ENCODE measurements at regions not wholly inside any gene's neighbourhood (a gene's known extent, or its start where the extent isn't known, plus 50 kb on each side); places are given as distances from the start of the nearest gene placed in this dataset.

DNA sequence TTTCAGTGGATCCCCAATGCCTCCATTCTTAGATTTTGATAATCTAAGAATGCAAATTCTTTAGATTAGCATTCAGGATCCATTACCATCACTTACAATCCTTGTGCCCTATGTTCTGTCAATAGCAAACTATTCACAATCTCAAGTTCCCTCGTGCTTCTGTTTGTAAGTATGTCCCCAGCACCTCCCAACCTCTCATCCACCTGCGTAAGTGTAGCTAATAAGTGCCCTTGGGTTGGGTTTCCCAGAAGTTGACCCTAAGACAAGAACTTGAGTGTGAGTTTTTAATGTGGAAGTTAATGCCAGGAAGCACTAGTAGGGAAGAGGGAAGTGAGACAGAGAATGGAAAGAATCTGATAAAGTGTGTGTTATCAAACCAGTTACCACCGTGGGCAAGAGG is 72.6 kb upstream of the PAK5 start:
- no peaks in the 10 kb centered on the region for H3K4me1 Mint-ChIP-seq (ENCODE audit: low read depth)

DNA sequence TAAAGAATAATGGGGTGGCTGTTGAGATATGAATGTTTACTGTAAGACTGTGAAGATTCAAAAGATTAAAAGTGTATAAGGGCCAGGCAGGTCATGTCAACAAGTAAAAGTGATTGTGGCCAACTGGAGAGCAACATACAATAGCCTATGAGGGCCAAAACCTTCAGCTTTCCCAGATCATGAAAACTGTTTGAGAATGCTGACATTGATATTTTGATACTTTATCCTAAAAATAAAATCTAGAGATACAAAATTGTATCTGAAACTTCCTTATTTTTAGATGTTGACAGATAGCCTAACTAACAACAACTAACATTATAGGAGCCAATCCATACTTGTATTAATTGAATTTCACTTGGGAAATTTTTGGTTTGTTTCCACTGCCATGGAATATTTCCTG is 70.3 kb upstream of the PAK5 start:
- Mint-ChIP-seq H3K27ac (no peak overlapping the region), H3K4me3 (no peak overlapping the region), H3K9me3 (no peaks in the 10 kb centered on the region), H3K27me3 (ENCODE audit: low read depth) (no peaks in the 10 kb centered on the region), H3K36me3 (ENCODE audit: low read depth) (no peaks in the 10 kb centered on the region), H3K4me1 (ENCODE audit: low read depth) (no peaks in the 10 kb centered on the region)
- no peak for DNase-seq (ENCODE audit: low spot score)

More for the DNA sequence above, 72.6 kb upstream of the PAK5 start:
- Mint-ChIP-seq H3K27ac (no peak overlapping the region), H3K36me3 (ENCODE audit: low read depth) (no peaks in the 10 kb centered on the region), H3K9me3 (no peaks in the 10 kb centered on the region), H3K27me3 (ENCODE audit: low read depth) (no peaks in the 10 kb centered on the region), H3K4me3 (no peak overlapping the region)
- no peak for DNase-seq (ENCODE audit: low spot score)

DNA sequence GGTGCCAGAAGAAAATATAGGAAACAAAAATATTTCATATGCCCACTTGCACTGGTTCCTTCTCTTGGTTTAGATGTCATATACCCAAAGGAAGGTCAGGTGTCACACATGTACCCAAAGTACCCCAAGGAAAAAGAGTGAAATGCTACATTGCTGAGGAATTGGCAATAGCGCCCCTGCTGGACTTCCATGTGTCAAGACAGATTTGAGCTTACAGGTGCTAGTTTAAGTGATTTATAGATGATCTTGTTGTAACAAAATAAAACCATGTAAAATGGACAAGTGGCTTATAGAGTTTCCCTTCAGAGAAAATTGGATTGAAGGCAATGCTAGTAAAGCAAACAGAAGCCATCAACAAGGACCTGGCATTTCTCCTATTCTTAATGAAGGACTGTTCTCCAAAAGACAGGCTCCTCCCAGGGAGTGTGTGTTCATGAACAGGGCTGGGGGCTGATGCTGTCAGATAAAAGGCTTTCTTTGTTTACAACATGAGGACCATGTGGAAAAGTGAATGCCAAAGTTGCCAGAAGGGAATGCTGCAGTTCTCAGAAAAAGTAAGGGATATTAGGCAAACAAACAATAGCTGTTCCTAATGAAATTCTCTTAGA is 64.3 kb upstream of the PAK5 start:
- no peak overlapping the region for H3K27ac Mint-ChIP-seq
- no peak for DNase-seq (ENCODE audit: low spot score)
- H3K4me3 Mint-ChIP-seq, result no peak overlapping the region
- no peaks in the 10 kb centered on the region for H3K27me3 Mint-ChIP-seq (ENCODE audit: low read depth)
- H3K4me1 Mint-ChIP-seq (ENCODE audit: low read depth), result no peaks in the 10 kb centered on the region
- no peaks in the 10 kb centered on the region for H3K36me3 Mint-ChIP-seq (ENCODE audit: low read depth)
- no peaks in the 10 kb centered on the region for H3K9me3 Mint-ChIP-seq

DNA sequence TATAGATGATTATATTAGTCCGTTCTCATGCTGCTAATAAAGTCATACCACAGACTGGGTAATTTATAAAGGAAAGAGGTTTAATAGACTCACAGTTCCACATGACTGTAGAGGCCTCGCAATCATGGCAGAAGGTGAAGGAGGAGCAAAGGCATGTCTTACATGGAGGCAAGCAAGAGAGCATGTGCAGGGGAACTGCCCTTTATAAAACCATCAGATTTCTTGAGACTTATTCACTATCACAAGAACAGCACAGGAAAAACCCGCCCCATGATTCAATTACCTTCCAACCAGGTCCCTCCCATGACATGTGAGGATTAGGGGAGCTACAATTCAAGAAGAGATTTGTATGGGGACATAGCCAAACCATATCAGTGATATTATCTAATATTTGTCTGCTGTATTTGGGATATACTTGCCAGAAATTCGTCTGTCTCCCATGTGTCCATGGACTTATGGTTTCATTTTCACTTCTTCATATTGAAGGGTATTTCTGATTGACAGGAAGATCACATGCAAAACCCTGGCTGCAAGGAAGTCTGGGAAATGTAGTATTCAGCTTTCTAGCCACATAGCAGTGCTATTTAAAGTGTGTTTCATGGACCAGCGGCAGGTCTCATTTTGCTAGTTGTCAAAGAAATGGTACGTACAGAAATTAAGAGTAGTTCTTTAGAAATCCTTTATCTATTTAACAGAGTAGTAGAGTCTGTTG is 50.5 kb upstream of the PAK5 start:
- no peaks in the 10 kb centered on the region for H3K27me3 Mint-ChIP-seq (ENCODE audit: low read depth)
- no peak overlapping the region for H3K27ac Mint-ChIP-seq
- H3K4me3 Mint-ChIP-seq, result peak overlapping the region; percentile 3
- H3K4me1 Mint-ChIP-seq (ENCODE audit: low read depth), result no peaks in the 10 kb centered on the region
- H3K9me3 Mint-ChIP-seq, result peaks cover 11% of the 10 kb centered on the region
- DNase-seq (ENCODE audit: low spot score), result no peak
- H3K36me3 Mint-ChIP-seq (ENCODE audit: low read depth), result no peaks in the 10 kb centered on the region
